ENCODE measurements at regions not wholly inside any gene's neighbourhood (a gene's known extent, or its start where the extent isn't known, plus 50 kb on each side); places are given as distances from the start of the nearest gene placed in this dataset.
"Not testable (repeated sequence)": the region's sequence is repeated elsewhere in the genome, so short reads cannot be mapped to it uniquely, and the experiment has no call there.

DNA sequence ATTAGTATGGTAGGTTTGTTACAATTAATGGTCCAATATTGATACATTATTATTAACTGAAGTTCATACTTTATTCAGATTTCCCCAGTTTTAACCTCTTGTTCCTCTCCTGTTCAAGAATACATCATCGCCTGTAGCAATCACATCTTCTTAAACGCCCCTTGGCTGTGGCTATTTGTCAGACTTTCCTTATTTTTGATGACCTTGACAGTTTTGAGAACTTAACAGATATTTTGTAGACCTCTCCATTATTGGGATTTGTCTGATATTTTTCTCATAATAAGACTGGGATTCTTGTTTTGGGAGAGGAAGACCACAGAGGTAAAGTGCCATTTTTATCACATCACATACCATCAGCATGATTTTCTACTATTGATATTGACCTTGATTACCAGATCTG, 112.3 kb upstream of the MARCHF11 start:
- DNase-seq = no peak

DNA sequence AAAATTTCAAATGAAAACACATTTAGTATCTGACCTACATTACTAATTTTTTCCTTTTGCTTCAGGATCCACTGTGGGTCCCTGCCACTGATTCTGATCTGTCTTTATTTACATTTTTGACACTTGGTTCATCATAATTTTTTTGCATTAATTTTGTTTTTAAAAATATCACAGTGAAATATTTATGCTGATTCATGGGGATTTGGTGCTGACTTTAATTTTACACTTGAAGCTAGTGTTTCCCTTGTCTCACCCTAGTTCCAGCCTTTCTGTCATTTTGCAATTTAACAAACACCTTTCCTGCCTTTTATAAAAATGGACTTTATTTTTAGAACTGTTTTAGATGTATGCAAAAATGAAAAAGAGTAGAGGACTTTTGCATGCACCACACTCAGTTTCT, 111.9 kb upstream of the MARCHF11 start:
- no peak for DNase-seq

DNA sequence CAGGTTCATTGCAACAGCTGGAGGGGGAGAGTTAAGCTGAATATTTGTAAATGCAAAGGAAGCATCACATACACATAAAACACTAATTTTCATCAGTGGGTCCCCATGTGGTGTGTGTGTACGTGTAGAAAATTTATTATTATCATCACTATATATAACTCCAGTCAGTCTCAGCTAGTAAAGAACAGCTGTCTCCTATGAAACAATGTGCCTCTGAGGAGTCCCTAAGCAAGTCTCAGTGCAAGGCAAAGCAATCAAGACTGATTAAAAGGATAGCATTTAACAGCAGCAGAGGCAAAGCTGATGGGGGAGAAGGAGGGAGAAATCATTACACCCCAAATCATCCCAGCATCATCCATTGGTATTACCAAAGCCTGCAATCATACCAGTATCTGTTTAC, 104.2 kb upstream of the MARCHF11 start:
- no peak for DNase-seq

DNA sequence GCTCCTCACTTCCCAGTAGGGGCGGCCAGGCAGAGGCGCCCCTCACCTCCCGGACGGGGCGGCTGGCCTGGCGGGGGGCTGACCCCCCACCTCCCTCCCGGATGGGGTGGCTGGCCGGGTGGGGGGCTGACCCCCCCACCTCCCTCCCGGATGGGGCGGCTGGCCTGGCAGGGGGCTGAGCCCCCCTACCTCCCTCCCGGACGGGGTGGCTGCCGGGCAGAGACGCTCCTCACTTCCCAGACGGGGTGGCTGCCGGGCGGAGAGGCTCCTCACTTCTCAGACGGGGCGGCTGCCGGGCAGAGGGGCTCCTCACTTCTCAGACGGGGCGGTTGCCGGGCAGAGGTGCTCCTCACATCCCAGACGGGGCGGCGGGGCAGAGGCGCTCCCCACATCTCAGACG, 97.3 kb upstream of the MARCHF11 start:
- DNase-seq = not testable (repeated sequence)

DNA sequence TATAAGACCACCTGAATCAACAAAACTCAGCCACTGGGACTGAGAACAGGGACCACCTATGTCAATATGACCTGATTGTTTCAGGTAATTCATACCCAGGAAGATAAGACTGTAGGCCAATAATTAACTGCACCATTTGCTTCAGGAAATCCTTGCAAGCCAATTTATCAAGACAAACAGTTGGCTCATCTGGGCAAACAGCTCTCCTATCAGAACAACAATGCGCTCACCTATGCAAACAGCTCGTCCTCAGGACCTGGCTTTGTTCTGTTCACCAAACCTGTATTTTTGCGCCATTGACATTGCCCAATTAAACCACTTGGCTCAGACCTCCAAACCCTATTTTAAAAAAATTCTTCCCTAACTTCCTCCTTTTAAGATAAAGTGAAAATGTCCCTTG, 92.3 kb upstream of the MARCHF11 start:
- peak; percentile 90 for DNase-seq

DNA sequence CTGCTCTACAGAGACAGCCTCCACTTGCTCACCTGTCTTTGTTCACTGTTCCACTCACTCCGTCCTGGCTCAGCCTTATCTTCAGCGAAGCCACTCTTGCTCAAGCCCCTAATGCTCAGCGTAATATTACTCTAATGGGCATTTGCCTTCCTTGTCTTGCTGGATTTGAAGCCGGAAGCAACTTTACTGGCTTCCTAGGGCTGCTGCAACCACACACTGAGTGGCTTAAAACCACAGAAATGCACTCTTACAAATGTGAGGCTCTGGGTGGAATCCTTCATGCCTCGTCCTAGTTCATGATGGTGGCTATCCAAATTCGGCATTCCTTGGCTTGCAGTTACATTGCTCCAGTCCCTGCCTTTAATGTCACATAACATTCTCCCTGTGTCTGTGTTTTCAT, 85.5 kb upstream of the MARCHF11 start:
- no peak for DNase-seq

DNA sequence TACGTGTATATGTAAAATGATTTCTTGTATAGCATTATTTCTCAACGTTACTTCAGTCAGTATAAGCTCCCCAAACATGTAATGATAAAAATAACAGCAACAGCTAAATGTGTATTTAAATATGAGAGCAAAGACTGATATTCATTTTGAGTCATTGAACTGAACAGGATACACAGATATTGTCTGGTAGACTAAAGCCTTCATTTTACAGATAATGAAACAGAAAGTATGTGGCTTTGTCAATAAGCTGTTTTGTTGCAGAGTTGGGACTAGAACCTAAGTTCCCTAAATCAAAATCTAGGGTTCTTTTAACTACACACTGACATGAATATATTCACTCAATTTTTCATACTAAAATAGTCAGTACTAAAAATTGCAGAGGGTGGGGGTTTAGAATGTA, 80.4 kb upstream of the MARCHF11 start:
- DNase-seq = no peak

DNA sequence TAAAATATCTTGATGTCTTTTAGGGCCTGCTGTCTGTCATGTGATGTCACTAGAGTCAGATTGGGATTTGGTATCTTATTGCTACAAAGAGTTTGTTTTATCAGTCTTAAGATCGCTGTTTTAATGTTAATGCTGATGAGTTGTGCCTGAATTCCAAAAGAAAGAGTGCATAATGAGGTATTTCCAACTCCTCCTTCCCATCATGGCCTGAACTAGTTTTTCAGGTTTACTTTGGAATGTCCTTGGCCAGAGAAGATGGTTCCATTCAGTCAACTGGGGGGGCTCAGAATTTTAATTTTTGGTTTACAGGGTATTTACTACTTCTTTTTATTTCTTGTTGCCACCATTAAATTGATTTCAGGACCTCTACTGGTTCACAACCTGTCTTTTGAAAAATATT, 74.3 kb upstream of the MARCHF11 start:
- DNase-seq = no peak

DNA sequence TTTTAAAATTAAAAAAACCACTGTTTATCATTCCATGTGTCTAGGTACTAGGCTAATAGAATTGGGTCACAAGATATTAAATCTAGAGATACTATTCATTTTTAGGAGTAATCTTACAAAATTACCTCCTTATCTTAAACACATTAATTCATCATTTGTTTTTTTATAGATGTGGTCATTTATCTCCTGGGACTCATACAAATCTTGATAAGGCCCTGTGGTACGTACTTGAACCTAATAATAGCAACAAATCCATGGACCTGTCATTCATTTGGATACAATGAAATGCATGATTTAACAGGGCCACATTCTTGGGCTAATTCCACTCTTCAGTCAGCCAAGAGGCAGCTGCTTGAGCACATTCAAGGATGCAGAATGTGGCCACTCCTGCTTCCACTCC, 66.4 kb upstream of the MARCHF11 start:
- no peak for DNase-seq

DNA sequence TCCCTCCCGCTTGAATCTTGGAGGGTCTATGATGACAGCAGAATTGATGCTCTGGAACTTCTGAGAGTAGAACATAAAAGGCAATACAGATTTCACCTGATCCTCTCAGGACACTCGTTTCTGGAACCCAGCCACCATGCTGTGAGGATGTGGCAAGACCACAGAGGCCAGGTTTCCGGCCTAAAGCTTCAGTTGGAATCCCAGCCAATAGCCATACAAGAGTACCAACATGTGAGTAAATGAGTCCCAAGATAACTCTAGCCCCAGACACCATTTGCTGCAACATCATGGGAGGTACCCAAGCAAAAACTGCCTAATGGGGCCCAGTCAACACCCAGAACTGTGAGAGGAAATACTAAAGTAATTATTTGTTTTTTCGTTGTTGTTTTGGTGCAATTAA, 65.7 kb upstream of the MARCHF11 start:
- DNase-seq = no peak

DNA sequence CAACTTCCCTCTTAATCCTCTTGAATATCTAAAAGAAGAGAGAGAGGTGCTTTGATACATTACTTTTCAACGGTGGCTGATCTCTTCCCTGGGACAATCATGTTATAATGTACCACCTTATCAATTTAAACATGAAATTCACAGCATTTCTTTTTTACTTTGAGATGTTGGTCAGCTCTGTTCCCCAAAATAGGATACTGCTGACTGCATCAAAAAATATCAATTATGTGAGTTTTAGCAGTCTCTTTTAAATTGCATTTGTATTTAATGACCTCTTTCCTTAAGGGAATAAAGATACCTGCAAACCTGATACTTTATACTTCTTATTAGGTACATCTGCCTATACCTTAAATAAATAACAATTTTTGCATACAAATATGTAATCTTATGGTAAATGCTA, 58.4 kb upstream of the MARCHF11 start:
- no peak for DNase-seq

DNA sequence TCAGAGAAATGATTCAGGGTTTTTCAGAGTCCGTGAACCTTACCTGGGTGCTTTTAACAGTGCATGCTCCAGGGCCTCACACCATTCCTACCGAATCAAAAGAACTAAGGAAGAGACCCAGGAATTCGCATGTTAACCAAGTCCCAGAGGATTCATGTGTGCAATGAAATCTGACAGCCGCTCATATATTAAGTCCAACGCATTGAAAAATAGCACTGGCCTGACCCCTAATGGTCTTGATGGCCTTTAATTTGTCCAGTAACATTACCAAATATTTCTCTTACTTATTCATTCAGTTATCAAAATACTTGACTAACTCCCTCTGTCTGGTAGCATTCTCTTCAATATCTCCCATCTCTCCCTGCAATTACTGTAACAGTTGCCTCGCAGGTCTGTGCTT, 55.0 kb upstream of the MARCHF11 start:
- no peak for DNase-seq

DNA sequence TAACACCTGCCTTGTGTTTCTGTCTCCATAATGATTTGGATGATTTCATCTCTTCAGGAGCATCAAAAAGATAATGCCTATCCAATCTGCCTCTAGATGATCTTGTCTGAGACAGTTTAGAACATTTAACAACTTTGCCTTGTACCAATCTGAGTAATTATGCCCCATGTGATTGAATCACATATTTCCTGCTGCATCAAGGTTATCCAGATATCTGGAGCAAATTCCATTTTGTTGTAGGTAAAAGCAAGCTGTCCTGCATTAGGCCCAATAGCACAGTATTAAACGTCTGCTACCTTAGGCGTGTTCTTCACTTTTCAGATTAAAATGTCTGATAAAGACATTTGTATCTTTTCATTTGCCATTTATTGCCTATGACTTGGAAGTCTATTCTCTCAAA, 54.1 kb upstream of the MARCHF11 start:
- no peak for DNase-seq

DNA sequence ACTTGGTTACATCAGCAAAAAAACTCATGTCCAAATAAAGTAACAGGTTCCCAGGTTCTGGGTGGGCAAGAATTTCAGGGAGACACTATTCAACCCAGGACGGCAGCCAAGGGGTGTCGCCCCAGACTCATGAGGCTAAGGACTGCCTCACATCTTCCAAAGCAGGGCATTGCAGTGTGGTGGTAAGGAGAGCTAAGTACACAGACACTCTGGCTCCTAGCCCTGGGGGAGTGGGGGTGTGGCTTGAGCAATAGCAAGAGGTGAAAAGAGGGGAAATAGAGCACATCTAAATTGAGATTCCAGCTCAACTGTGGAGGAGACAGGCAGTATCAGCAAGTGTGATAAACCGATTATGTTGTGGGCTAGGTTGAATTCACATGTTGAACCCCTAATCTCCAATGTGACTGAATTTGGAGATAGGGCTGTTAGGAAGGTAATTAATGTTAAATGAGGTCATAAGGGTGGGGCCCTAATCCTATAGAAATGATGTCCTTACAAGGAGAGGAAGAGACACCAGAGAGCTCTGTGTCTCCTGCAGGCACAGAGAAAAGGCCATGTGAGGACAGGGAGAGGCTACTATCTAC, 49.9 kb upstream of the MARCHF11 start:
- DNase-seq = no peak

Data from NCI-H69 (cell line).